ENCODE measurements at regions not wholly inside any gene's neighbourhood (a gene's known extent, or its start where the extent isn't known, plus 50 kb on each side); places are given as distances from the start of the nearest gene placed in this dataset.

DNA sequence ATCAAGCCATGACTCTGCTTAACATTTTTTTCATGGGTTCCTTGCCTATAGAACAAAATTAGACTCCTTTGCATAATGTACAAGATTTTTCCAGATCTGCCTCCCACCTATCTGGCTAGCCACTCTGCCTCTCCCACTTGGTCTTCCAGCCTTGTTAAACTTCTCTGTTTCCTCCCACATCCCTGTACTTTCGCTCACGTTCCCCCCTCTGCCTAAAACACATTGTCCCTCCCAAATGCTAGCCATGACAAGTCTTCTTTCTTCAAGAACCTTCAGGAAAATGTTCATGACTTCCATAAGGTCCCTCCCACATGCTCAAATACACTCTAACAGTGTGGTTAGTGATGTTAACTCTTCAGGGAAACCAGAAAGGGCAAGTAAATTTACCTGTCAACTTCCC is 214.6 kb downstream of the ADGRA3 start:
- TF ChIP-seq, protein P1, sequence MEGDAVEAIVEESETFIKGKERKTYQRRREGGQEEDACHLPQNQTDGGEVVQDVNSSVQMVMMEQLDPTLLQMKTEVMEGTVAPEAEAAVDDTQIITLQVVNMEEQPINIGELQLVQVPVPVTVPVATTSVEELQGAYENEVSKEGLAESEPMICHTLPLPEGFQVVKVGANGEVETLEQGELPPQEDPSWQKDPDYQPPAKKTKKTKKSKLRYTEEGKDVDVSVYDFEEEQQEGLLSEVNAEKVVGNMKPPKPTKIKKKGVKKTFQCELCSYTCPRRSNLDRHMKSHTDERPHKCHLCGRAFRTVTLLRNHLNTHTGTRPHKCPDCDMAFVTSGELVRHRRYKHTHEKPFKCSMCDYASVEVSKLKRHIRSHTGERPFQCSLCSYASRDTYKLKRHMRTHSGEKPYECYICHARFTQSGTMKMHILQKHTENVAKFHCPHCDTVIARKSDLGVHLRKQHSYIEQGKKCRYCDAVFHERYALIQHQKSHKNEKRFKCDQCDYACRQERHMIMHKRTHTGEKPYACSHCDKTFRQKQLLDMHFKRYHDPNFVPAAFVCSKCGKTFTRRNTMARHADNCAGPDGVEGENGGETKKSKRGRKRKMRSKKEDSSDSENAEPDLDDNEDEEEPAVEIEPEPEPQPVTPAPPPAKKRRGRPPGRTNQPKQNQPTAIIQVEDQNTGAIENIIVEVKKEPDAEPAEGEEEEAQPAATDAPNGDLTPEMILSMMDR (IDR thresholded peaks at IDR 0.05) = no peak
- TF ChIP-seq POLR2A (IDR thresholded peaks at IDR 0.05) = no peak
